Neural progenitor cell (in vitro differentiated cells): ENCODE measurements at regions not wholly inside any gene's neighbourhood (a gene's known extent, or its start where the extent isn't known, plus 50 kb on each side); places are given as distances from the start of the nearest gene placed in this dataset.

ENCODE experiments used
- EZH2 ChIP-seq: fragments of 200-600 bp; sonication (generic); IDR thresholded peaks from 2 replicates; pipeline ENCODE4 v1.6.1; 2017; ENCODE audit warnings: antibody characterized with exemption, mild to moderate bottlenecking, moderate library complexity
- TF ChIP-seq, protein P1 (sequence below): fragments of 200-600 bp; sonication (generic); IDR thresholded peaks from 2 replicates; pipeline ENCODE4 v1.5.1; 2017; ENCODE audit warnings: antibody characterized with exemption, mild to moderate bottlenecking

DNA sequence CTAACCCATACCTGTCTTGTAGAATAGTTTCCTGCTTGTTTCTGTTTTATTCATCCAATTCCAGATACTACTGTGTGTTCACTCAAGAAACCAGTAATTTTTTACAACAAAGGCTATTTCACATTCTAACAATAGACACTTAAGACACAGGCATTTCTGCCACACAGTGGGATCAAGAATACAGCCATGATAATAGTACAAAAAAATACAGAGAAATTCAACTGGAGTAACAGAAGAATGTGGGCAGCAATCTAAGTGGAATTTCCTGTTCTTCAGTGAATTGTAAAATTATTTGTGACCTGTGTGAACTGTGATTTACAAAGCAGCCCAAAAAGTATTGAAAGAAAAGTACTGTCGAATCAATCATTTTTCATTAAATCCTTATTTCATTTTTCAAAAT, 282.9 kb downstream of the CCER1 start:
- TF ChIP-seq, protein P1, sequence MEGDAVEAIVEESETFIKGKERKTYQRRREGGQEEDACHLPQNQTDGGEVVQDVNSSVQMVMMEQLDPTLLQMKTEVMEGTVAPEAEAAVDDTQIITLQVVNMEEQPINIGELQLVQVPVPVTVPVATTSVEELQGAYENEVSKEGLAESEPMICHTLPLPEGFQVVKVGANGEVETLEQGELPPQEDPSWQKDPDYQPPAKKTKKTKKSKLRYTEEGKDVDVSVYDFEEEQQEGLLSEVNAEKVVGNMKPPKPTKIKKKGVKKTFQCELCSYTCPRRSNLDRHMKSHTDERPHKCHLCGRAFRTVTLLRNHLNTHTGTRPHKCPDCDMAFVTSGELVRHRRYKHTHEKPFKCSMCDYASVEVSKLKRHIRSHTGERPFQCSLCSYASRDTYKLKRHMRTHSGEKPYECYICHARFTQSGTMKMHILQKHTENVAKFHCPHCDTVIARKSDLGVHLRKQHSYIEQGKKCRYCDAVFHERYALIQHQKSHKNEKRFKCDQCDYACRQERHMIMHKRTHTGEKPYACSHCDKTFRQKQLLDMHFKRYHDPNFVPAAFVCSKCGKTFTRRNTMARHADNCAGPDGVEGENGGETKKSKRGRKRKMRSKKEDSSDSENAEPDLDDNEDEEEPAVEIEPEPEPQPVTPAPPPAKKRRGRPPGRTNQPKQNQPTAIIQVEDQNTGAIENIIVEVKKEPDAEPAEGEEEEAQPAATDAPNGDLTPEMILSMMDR: no peak
- TF ChIP-seq EZH2: no peak
